Liver (tissue), 3 donors: ENCODE measurements at regions not wholly inside any gene's neighbourhood (a gene's known extent, or its start where the extent isn't known, plus 50 kb on each side); places are given as distances from the start of the nearest gene placed in this dataset.

Experiments used
- ATF3 ChIP-seq: IDR thresholded peaks from 2 replicates; pipeline ENCODE4 v1.6.1; 2016; ENCODE audit warnings: antibody characterized with exemption
- CTCF ChIP-seq: fragments of 150-350 bp; IDR thresholded peaks from 2 replicates; pipeline ENCODE4 v1.5.1; 2017; ENCODE audit warnings: improper control_type of control experiment, low read depth, low read length; ENCODE audit not compliant: missing input control
- RXRA ChIP-seq, 2 donors: IDR thresholded peaks; 2 replicates each; pipeline ENCODE4 v1.6.1; 2017 to 2018; ENCODE audit warnings: antibody characterized with exemption in 2 of 2, mild to moderate bottlenecking in 1 of 2
- SP1 ChIP-seq: IDR thresholded peaks from 2 replicates; pipeline ENCODE4 v1.6.1; 2018; ENCODE audit warnings: antibody characterized with exemption, mild to moderate bottlenecking
- YY1 ChIP-seq: IDR thresholded peaks from 2 replicates; pipeline ENCODE4 v1.6.1; 2016; ENCODE audit warnings: antibody characterized with exemption, mild to moderate bottlenecking
- TF ChIP-seq, protein P1 (sequence below): IDR thresholded peaks from 2 replicates; pipeline ENCODE4 v1.6.1; 2016; ENCODE audit warnings: antibody characterized with exemption
- TF ChIP-seq, protein P2 (sequence below): IDR thresholded peaks from 2 replicates; pipeline ENCODE4 v1.6.1; 2016; ENCODE audit warnings: antibody characterized with exemption, mild to moderate bottlenecking
- donor health status: healthy.
- donor health status: healthy.

DNA sequence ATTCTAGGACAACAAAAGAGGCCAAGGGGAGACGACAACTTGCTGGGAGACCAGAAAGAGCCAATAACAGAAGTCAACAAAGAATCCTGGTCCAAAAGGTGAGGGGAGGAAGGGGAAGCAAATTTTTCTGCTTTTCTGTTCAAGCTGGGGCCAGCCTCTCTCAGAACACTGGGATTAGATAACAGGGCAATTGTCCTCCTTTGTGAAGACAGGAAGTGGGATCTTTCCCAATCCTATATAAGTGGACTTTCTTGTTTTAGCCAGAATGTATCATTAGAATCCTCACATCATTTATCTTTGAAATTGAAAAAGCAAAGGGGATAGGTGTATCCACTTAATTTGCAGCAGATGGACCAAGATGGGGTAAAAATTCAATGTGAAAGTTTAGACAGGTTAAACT lies 101.2 kb upstream of the COL21A1 start:
- TF ChIP-seq CTCF (no peak), SP1 (no peak), RXRA (IDR thresholded peaks at IDR 0.05) (no peak), YY1 (no peak), ATF3 (no peak)
- TF ChIP-seq, protein P1, sequence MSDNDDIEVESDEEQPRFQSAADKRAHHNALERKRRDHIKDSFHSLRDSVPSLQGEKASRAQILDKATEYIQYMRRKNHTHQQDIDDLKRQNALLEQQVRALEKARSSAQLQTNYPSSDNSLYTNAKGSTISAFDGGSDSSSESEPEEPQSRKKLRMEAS, result no peak
- TF ChIP-seq, protein P2, sequence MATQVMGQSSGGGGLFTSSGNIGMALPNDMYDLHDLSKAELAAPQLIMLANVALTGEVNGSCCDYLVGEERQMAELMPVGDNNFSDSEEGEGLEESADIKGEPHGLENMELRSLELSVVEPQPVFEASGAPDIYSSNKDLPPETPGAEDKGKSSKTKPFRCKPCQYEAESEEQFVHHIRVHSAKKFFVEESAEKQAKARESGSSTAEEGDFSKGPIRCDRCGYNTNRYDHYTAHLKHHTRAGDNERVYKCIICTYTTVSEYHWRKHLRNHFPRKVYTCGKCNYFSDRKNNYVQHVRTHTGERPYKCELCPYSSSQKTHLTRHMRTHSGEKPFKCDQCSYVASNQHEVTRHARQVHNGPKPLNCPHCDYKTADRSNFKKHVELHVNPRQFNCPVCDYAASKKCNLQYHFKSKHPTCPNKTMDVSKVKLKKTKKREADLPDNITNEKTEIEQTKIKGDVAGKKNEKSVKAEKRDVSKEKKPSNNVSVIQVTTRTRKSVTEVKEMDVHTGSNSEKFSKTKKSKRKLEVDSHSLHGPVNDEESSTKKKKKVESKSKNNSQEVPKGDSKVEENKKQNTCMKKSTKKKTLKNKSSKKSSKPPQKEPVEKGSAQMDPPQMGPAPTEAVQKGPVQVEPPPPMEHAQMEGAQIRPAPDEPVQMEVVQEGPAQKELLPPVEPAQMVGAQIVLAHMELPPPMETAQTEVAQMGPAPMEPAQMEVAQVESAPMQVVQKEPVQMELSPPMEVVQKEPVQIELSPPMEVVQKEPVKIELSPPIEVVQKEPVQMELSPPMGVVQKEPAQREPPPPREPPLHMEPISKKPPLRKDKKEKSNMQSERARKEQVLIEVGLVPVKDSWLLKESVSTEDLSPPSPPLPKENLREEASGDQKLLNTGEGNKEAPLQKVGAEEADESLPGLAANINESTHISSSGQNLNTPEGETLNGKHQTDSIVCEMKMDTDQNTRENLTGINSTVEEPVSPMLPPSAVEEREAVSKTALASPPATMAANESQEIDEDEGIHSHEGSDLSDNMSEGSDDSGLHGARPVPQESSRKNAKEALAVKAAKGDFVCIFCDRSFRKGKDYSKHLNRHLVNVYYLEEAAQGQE, result no peak
